ENCODE measurements at regions not wholly inside any gene's neighbourhood (a gene's known extent, or its start where the extent isn't known, plus 50 kb on each side); places are given as distances from the start of the nearest gene placed in this dataset.

DNA sequence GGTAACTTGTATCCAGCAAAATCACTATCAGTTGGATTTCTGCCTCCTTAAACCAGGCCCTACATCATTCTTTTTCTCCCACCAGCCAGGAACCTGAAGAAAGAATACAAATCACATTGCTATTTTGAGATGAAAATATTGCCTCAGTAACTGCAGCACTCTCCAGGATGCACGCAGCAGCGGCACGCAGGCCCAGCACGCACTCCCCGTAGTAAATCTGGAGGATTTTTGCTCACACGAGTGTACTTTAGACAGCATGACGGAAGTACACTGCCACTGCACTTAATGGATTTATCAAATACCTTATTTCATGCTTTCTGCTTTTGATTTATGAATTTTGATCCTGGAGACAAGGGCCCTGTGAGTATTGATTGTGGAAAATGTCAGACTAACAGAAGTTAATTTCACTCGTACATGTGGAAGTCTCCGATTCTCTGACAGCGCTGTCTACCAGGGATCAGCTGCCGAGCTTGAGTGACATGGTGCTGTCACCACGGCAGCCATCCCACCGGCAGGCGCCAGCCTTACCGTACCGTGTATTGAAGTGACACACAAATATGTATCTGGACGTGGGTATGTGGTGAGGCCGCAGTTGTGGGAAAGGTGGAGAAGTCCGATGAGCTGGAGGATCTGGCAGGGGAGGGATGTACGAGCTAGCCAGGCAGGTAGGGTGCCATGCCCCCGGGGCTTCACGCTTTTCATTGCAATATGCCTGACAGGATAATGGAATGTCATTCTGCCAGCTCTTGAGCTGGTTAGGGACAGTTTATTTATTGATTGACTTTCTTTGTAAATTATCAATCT, 863.7 kb downstream of the GALR1 start:
- DNase-seq (ENCODE audit: low read depth in 3 of 3), result no peak

DNA sequence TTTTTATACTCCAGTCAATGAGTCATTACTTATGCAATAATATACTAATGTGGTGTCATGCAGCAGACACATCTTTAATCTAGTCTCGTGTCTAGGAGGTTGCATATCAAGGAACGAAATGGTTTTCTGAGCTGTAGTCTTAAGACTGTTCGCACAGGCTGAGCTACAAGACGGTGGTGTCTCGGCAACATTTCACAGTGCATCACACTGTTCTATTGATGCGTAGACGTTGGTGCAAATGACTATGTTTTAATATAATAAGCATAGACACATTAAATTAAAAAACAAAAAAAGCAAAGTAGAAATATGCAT, 864.2 kb downstream of the GALR1 start:
- no peak for DNase-seq (ENCODE audit: low read depth in 3 of 3)

DNA sequence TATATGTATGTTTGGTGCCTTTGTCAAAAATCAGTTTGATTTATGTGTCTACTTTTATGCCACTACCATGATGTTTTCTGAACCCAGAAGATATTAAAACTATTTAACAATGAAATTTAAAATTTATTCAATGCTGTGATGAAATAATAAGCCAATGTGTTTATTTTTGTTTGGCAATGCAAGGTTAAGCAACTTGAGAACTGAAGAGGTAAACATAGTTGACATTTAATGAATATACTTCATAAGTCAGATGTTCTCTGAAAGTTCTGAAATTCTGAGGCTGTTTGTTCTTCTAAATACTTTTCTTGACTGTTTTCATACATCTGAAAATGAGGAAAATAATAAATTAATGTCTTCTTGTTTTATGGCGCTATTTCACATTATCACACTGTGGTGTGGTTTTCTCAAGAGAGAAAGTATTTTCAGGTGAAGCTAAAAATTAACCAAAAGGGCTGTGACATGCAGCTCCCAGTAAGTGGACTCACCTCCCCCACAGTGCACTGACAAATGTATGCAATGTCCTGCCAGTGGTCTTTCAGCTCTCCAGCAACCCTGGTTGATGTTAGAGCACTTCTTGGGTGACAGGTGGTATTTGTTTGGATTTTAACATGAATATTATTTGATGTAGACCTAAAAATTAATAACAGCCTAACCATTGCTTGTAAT, 863.6 kb upstream of the SALL3 start:
- DNase-seq (ENCODE audit: low read depth in 3 of 3), result no peak

GRCh38 chr18:78123144-78123909, 856.3 kb upstream of the SALL3 start:
- no peak for DNase-seq (ENCODE audit: low read depth in 3 of 3)

DNA sequence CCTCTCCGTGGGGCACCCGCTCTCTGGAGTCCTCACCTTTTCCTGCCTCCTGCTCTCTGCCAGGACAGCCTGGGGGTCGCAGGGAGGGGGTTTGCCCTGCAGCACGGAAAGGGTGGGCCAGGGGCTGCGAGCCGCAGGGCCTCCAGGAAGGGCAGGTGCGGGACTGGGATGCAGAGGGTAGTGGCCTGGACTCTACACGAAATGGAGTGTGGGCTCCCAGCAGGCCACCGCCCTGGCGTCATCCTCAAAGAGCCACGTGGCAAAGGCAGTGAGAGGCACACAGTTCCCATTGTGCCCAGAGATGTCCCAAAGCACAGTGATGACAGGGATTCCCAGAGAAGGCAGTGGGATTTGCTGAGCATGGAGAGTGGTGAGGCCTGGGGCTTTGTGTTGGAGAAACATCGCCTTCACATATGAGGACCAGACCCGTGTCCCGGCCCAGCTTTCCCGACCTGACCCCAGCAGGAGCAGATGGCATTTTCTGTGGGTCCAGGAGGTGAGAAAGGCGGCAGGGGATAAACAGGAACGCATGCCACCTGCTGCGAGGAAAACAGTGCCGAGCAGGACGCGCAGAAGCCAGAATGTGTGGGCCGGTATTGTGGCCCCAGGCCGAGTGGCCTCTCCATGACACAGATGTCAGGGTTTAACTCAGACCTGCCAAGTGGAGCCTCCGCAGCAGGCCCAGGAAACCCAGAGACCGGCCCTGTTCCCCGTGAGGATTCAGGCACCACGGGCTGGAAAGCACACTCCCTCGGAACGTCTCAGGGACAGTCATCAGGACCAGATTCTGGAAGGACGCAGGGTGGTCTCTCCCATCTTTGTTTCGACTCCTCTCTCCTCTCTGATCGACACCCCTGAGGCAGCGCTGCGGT, 855.5 kb upstream of the SALL3 start:
- DNase-seq (ENCODE audit: low read depth in 3 of 3), result no peak

- DNase-seq (ENCODE audit: low read depth in 3 of 3), result no peak
Observed at GRCh38 chr18:78125206-78125896, 854.3 kb upstream of the SALL3 start.

- no peak for DNase-seq (ENCODE audit: low read depth in 3 of 3)
Observed at GRCh38 chr18:78126106-78126505, 853.5 kb upstream of the SALL3 start.

GRCh38 chr18:78126536-78126935, 853.1 kb upstream of the SALL3 start:
- DNase-seq (ENCODE audit: low read depth in 3 of 3), result no peak

GRCh38 chr18:78127041-78127440, 852.6 kb upstream of the SALL3 start:
- no peak for DNase-seq (ENCODE audit: low read depth in 3 of 3)

GRCh38 chr18:78128004-78128403, 851.6 kb upstream of the SALL3 start:
- DNase-seq (ENCODE audit: low read depth in 3 of 3), result no peak

DNA sequence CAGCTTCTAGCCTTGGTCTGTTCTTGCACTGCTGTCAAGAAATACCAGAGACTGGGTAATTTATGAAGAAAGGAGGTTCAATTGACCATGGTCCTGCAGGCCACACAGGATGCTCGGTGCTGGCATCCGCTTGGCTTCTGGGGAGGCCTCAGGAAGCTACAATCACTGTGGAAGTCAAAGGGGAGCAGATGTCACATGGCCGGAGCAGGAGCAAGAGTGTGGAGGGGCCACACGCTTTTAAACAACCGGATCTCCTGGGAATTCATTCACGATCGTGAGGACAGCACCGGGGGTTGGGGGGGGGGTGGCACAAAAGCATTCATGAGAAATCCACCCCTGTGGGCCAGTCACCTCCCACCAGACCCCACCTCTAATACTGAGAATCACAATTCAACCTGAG, 850.4 kb upstream of the SALL3 start:
- DNase-seq (ENCODE audit: low read depth in 3 of 3), result no peak

DNA sequence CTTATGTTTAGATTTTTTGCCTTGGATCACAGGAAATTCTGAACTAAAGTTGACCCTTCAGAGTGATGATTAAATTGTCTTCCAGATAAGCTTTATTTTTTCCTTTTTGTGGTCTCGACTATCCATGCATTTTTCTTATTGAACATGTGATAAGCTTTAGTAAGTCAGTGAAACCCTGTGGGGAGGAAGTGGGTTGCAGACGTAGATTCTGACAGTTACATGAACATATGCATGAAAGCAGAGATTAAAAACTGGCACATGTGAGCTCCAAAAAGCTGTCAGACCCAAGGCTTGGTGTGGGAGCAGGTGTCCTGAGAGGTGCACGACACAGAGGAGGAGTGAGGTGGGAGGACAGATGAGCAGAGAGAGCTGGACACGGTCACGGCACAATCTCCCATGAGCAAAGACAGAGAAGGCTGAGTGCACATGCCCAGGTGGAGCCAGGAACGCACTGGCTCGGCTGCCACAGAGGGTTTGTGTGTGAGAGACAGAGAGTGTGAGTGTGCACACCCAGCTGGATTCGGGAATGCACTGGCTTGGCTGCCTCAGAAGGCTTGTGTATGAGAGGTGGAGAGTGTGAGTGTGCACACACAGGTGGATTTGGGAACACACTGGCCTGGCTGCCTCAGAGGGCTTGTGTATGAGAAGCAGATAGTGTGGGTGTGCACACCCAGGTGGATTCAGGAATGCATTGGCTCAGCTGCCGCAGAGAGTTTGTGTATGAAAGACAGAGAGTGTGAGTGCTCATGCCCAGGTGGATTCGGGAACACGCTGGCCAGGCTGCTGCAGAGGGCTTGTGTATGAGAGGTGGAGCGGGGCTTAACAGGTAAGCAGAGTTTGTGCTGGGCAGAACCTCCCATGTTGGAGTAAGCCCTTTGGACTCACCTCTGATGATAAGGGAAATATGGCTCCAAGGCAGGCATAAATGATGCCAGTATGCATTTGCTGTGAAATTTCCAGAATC, 849.1 kb upstream of the SALL3 start:
- DNase-seq (ENCODE audit: low read depth in 3 of 3), result no peak

DNA sequence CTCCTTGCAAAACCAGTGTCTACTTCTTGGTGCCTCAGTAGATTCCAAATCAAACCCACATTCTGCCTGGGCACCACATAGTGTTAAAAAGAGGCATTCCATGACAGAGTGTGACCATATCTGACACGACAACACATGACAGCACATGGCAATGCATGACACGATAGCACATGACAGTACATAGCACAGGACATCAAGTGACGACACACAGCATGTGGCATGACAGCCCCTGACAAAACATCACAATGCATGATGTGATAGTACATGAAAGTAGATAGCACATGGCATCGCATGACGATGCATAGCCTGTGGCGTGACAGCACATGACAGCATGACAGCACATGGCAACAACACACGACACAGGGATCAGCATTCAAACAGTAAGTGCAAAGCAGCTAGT, 845.9 kb upstream of the SALL3 start:
- no peak for DNase-seq (ENCODE audit: low read depth in 3 of 3)

GRCh38 chr18:78136986-78137385, 842.6 kb upstream of the SALL3 start:
- DNase-seq (ENCODE audit: low read depth in 3 of 3), result no peak

DNA sequence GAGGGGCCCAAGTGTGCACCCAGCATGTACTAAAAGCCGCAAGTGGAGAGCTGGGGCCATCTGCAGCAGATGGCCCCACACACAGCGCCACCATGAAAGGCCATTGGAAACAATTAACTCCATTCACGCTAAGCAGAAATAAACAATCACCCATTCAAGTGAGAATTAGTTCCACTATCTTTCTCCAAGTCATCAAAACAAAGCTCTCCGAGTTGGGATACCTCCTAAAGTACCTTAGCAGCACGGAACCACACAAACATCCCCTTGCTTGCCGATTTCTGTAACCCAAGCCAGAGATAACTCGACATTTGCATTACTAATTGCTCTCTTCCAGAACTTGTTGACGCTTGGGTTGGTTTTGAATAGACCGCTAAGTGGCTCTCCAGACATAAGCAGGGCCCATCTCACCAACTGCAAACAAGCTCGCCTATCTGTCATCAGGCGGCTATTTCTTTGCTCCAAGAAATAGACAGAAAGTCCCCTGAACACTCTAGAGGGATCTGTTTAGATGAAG, 840.6 kb upstream of the SALL3 start:
- no peak for DNase-seq (ENCODE audit: low read depth in 3 of 3)

DNA sequence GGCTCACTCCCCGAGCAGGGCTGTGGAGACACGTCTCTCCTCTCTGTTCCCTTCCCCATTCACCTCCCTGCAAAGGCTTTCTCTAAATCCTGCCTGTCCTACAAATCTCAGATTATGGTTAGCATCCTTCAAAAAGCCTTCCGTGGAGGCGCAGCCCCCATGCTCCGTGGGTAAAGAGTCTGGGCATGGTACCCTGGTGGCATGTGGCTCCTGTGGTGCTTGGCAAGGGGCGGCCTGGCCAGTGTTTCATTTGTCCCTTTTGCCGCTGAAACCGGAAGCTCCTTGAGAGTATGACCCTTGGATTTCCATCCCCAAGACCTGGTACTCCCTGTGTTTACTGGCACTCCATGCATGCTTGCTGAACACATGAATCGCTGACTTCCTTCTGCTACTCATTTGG, 839.3 kb upstream of the SALL3 start:
- no peak for DNase-seq (ENCODE audit: low read depth in 3 of 3)

DNA sequence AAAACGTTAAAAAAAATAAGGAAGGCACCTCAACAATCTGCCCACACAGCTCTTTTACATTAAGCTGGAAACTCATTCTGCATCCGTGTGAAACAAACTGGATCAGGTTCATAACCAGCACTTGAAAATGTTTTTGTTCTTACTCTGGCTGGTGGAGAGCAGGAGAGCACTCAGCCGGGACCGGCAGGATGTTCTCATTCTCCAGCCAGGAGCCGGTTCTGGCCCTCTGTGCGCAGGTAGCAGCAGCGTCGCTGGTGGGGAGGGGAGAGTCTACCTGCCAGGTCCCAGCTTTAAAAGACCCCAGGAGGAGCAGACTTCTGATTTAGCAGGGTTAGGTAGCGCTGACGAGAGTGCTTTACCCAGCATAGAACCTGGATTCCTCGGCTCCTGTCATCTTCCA, 834.9 kb upstream of the SALL3 start:
- DNase-seq (ENCODE audit: low read depth in 3 of 3), result no peak

DNA sequence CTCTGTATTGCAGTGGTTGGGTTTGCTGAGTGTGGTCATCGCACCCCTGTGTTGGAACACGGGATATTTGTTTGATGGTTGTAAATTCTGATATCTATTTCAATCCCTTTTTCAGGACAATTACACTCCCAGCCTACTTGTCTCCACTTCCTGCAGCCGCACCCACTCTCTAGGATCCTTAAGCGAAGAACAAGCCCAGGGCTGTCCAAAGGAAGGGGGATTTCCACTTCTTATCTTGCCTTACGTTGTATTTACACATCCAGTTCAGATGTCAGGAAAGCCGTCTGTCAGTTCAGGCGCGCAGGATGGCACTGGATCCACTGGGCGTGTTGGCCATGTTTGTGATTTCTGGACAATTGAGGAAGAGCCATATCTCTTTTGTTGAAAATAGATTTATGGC, 834.5 kb upstream of the SALL3 start:
- DNase-seq (ENCODE audit: low read depth in 3 of 3), result no peak

DNA sequence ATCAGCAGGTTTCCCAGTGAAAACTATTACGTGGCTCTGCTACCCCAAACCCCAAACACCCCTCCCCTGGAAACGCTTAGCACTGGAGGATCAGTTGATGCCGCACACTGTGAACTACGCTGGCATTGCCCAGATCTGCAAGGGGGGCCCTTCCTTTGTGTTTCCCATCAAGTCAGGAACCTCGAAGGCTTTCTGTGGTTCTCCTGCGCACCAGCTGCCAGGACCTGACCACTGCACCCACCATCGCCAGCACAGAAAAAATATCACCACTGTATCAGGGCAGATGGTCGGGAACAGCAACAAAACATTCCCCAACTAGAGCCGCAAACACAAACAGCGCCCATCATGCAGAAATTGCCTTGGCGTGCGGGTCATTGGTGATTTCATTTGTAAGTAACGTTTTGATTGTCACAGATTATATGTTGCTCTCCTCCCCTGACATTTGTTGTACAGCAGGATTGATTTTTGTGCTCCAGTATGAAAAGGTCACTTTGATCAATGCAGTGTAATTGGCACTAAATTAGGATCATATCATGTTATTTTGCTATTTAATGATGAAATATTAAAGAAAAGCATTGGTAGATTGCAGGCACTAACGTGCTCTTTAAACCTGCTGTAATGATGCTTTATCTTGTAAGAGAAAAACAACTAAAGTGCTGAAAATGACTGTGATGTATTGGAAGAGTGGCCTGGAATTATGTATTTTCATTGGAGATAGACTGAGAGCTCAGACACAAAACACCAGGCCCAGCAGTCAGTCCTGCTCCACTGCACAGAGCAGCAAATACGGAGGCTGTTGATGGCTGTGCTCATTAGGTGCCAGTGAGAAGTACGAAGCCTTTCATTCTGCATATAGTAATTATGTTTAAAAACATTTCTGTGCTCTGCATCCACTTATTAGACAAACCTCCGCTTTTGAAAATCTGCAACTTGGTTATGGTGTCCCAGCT, 833.2 kb upstream of the SALL3 start:
- DNase-seq (ENCODE audit: low read depth in 3 of 3), result no peak
